ENCODE measurements at regions not wholly inside any gene's neighbourhood (a gene's known extent, or its start where the extent isn't known, plus 50 kb on each side); places are given as distances from the start of the nearest gene placed in this dataset.
"Not testable (repeated sequence)": the region's sequence is repeated elsewhere in the genome, so short reads cannot be mapped to it uniquely, and the experiment has no call there.

DNA sequence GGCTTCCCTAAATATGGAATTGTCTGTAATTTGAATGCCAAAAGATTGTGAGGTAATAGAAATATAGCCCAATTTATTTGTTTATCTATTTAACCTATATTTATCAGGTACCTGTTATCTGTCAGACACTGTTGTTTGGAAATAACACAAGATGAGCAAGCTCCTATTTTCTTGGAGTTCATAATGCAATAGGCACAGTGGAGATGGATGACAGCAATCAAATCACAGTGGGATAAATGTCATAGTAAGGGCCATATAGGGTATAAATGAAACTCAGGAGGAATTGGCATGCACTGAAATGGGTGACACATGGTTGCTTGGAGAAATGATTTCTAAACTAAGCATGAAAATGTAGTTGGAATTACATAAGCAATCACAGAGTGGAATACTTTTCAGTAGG, 761.8 kb upstream of the MBL2 start:
- Histone ChIP-seq H3K4me1 (ENCODE audit: low read depth, poor library complexity, severe bottlenecking) (no peaks in the 10 kb centered on the region), H3K4me2 (no peak overlapping the region), H3K79me2 (ENCODE audit: insufficient read depth, low read depth) (no peaks in the 10 kb centered on the region), H3K27me3 (ENCODE audit: insufficient read depth, low read depth) (no peaks in the 10 kb centered on the region), H2AFZ (ENCODE audit: low read depth) (no peak overlapping the region), H3K27ac (no peak overlapping the region), H3K4me3 (IDR thresholded peaks at IDR 0.05; ENCODE audit: insufficient read depth, low read depth, low read length) (no peak overlapping the region), H4K20me1 (ENCODE audit: insufficient read depth) (no peaks in the 10 kb centered on the region), H3K9ac (no peak overlapping the region), H3K36me3 (ENCODE audit: insufficient read depth) (no peaks in the 10 kb centered on the region)
- TF ChIP-seq, protein P1, sequence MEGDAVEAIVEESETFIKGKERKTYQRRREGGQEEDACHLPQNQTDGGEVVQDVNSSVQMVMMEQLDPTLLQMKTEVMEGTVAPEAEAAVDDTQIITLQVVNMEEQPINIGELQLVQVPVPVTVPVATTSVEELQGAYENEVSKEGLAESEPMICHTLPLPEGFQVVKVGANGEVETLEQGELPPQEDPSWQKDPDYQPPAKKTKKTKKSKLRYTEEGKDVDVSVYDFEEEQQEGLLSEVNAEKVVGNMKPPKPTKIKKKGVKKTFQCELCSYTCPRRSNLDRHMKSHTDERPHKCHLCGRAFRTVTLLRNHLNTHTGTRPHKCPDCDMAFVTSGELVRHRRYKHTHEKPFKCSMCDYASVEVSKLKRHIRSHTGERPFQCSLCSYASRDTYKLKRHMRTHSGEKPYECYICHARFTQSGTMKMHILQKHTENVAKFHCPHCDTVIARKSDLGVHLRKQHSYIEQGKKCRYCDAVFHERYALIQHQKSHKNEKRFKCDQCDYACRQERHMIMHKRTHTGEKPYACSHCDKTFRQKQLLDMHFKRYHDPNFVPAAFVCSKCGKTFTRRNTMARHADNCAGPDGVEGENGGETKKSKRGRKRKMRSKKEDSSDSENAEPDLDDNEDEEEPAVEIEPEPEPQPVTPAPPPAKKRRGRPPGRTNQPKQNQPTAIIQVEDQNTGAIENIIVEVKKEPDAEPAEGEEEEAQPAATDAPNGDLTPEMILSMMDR (conservative IDR thresholded peaks at IDR 0.05; ENCODE audit: low read depth, low read length), result no peak

GRCh38 chr10:53528974-53529373, 756.4 kb upstream of the MBL2 start:
- no peaks in the 10 kb centered on the region for H4K20me1 ChIP-seq (ENCODE audit: insufficient read depth)
- H3K4me3 ChIP-seq (IDR thresholded peaks at IDR 0.05; ENCODE audit: insufficient read depth, low read depth, low read length), result no peak overlapping the region
- H3K4me2 ChIP-seq, result no peak overlapping the region
- H3K27me3 ChIP-seq (ENCODE audit: insufficient read depth, low read depth), result no peaks in the 10 kb centered on the region
- no peaks in the 10 kb centered on the region for H3K36me3 ChIP-seq (ENCODE audit: insufficient read depth)
- no peaks in the 10 kb centered on the region for H3K4me1 ChIP-seq (ENCODE audit: low read depth, poor library complexity, severe bottlenecking)
- no peak overlapping the region for H3K27ac ChIP-seq
- no peak overlapping the region for H2AFZ ChIP-seq (ENCODE audit: low read depth)
- no peaks in the 10 kb centered on the region for H3K79me2 ChIP-seq (ENCODE audit: insufficient read depth, low read depth)
- no peak overlapping the region for H3K9ac ChIP-seq
- TF ChIP-seq, protein P1 (conservative IDR thresholded peaks at IDR 0.05; ENCODE audit: low read depth, low read length), result no peak

GRCh38 chr10:53521046-53521445, 748.5 kb upstream of the MBL2 start:
- Histone ChIP-seq H3K9ac (no peak overlapping the region), H3K27me3 (ENCODE audit: insufficient read depth, low read depth) (no peaks in the 10 kb centered on the region), H2AFZ (ENCODE audit: low read depth) (no peak overlapping the region), H3K4me3 (IDR thresholded peaks at IDR 0.05; ENCODE audit: insufficient read depth, low read depth, low read length) (no peak overlapping the region), H3K27ac (no peak overlapping the region), H3K4me2 (no peak overlapping the region), H3K36me3 (ENCODE audit: insufficient read depth) (no peaks in the 10 kb centered on the region), H3K79me2 (ENCODE audit: insufficient read depth, low read depth) (no peaks in the 10 kb centered on the region), H4K20me1 (ENCODE audit: insufficient read depth) (no peaks in the 10 kb centered on the region), H3K4me1 (ENCODE audit: low read depth, poor library complexity, severe bottlenecking) (no peaks in the 10 kb centered on the region)
- TF ChIP-seq, protein P1 (conservative IDR thresholded peaks at IDR 0.05; ENCODE audit: low read depth, low read length), result no peak

- H4K20me1 ChIP-seq (ENCODE audit: insufficient read depth), result no peaks in the 10 kb centered on the region
- no peaks in the 10 kb centered on the region for H3K4me1 ChIP-seq (ENCODE audit: low read depth, poor library complexity, severe bottlenecking)
- no peaks in the 10 kb centered on the region for H3K79me2 ChIP-seq (ENCODE audit: insufficient read depth, low read depth)
- H2AFZ ChIP-seq (ENCODE audit: low read depth), result no peak overlapping the region
- TF ChIP-seq, protein P1 (conservative IDR thresholded peaks at IDR 0.05; ENCODE audit: low read depth, low read length), result no peak
- no peaks in the 10 kb centered on the region for H3K27me3 ChIP-seq (ENCODE audit: insufficient read depth, low read depth)
- H3K9ac ChIP-seq, result no peak overlapping the region
- no peak overlapping the region for H3K4me3 ChIP-seq (IDR thresholded peaks at IDR 0.05; ENCODE audit: insufficient read depth, low read depth, low read length)
- H3K4me2 ChIP-seq, result no peak overlapping the region
- H3K27ac ChIP-seq, result no peak overlapping the region
- H3K36me3 ChIP-seq (ENCODE audit: insufficient read depth), result no peaks in the 10 kb centered on the region
These were observed 735.6 kb upstream of the MBL2 start for GRCh38 chr10:53508197-53508596.

- not testable (repeated sequence) for H2AFZ ChIP-seq (ENCODE audit: low read depth); H3K79me2 ChIP-seq (ENCODE audit: insufficient read depth, low read depth); H3K9ac ChIP-seq; H3K4me3 ChIP-seq (IDR thresholded peaks at IDR 0.05; ENCODE audit: insufficient read depth, low read depth, low read length); H3K27me3 ChIP-seq (ENCODE audit: insufficient read depth, low read depth); H3K27ac ChIP-seq; H3K36me3 ChIP-seq (ENCODE audit: insufficient read depth); H4K20me1 ChIP-seq (ENCODE audit: insufficient read depth); H3K4me1 ChIP-seq (ENCODE audit: low read depth, poor library complexity, severe bottlenecking); H3K4me2 ChIP-seq
These were observed 731.9 kb upstream of the MBL2 start for GRCh38 chr10:53504492-53504891.

Data from KMS-11 (cell line).